HG03039 (cell line): ENCODE measurements at regions not wholly inside any gene's neighbourhood (a gene's known extent, or its start where the extent isn't known, plus 50 kb on each side); places are given as distances from the start of the nearest gene placed in this dataset.

ENCODE experiments used
- ATAC-seq: cut with Tn5 transposase; IDR thresholded peaks from one replicate; pipeline ENCODE4 v1.9.1; 2021; ENCODE audit warnings: mild to moderate bottlenecking, moderate library complexity; ENCODE audit not compliant: unreplicated experiment

- no peak for ATAC-seq
Measured at GRCh38 chr19:28020619-28021258, 1192.2 kb downstream of the UQCRFS1 start.

DNA sequence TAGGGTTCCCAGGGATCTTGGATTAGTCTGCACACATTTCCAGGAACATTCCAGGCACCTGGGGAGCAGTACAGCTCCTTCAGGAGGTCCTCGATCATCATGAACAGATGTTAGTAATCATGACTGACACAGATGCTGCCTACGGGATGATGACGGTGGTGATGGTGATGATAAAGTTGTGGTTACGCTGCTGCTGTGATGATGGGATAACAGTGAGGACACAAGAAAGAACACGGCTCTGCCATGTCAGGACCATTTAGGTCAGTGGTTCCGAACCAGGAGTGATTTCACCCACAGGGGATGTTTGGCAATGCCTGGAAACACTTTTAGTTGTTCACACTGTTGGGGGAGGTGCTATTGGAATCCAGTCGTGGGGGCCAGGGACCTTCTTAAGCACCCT lies 1193.0 kb downstream of the UQCRFS1 start:
- ATAC-seq: no peak

DNA sequence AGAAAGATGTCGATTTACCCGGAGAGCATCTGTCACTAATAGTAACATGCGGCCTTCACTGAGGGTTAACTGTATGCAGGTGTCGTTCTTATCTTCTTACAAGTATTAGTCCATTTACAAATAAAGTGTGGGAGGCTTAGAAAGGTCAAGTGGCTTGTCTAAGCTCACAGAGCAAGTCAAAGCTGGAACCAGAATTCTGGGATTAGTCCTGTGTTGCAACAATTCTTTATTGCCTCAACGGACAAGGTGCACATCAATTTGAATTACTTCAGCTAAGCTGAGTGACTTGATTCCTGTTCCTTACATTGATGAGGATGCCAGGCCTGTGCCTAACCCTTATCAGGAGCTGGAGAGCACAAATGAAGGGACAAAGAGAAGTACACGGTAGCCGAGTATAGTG lies 1193.6 kb downstream of the UQCRFS1 start:
- ATAC-seq: no peak

DNA sequence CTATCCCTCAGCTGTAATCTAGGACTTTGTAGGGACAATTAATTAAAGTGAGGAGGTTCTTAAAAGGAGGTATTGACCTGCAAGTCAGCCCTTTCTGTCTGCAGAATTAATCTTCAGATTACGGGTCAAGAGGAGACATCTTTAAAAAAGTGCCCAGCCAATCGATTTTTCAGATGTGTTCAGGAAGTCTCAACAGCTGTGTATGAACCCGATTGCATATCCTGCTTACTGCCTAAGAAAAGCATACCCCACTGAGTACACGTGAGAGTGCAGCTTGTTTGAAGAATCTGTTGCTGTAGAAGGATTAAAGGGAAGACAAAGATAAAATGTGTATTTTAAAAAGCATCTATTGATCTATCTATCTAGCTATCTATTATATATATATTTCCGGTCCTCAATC lies 1194.5 kb downstream of the UQCRFS1 start:
- ATAC-seq: no peak

DNA sequence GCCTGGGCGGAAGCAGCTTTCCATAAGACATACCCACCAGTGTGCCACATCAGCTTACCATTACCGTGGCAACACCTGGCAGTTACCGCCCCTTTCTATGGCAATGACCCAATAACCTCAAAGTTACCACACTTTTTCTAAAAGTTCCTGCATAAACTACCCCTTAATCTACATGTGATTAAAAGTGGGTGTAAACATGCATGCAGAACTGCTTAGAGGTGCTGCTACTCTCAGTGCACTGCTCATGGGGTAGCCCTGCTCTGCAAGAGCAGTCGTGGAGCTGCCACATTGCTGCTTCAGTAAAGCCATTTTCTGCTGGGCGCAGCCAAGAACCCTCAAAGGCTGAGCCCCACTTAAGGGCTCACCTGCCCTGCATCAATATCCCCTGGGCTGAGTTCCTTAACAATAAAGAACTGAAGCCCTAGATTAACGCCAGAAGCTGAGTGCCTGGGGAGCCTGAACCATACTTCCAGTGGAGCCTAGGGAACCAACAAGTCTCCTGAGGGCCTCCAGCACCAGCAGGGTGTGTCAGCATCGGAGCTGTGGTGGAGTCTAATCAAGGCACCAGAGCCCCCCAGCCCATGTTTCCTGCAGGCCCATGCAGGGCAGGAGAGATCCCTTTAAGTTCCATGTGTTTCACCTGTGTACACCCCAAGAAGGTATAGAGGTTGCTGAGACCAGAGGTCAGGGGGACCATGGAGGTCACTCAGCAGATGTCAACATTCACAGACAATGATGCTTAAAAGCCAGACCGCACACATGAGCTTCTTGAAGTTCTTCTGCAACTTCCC lies 1198.1 kb downstream of the UQCRFS1 start:
- ATAC-seq: no peak

DNA sequence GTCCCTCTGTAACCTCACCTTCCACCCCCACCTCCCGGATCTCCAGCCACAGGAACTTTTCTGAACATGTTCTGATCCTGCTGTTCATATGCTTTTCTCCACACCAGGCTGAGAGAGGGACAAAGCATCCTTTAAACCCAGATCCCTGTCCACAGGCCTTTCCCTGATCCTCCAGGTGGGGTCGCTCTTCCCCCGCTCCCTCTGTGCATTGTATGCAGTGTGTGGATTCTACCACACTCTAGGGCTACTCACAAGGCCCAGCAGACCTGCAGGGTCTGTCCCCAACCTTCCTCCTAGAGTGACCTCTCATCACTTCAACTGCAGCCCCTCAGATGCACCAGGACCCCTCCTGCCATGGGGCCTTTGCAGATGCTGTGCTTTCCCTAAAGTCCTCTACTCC lies 1200.6 kb downstream of the UQCRFS1 start:
- no peak for ATAC-seq

DNA sequence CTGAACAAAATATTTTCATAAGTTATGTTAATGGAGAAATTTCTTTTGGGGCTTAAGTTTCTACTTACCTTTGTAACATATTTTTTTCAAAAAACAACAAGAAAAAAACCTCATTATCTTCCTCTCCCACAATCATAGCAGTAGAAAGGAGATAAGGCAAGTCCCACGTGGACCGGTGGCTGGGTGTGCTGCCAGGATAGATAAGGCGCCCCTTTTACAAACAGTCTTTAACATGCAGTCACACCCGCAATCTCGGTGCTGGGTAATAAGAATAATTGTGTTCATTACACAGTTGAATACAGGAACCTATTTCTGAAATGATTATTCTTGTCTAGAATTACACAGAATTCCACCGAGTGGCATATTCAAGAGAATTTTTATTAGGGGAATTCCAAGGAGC lies 1202.3 kb downstream of the UQCRFS1 start:
- ATAC-seq: no peak

DNA sequence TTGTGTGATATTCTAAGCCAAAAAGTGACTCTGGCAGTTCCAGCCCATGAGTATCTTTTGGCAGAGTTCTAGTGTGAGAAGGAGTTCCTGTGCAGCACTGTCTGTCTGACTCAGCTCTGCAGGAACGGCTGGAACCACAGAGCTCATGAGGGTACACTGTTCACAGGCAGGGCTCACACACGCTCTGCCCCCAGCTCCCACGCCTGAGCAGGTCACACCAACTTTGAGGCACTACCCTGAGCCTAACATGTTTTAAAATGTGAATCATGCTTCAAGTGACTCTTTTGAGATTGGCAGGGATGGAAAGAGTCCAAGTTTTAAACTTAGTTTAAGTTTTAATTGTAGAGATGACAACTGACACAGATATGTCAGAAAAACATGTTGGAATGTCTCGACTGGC lies 1203.3 kb downstream of the UQCRFS1 start:
- no peak for ATAC-seq

DNA sequence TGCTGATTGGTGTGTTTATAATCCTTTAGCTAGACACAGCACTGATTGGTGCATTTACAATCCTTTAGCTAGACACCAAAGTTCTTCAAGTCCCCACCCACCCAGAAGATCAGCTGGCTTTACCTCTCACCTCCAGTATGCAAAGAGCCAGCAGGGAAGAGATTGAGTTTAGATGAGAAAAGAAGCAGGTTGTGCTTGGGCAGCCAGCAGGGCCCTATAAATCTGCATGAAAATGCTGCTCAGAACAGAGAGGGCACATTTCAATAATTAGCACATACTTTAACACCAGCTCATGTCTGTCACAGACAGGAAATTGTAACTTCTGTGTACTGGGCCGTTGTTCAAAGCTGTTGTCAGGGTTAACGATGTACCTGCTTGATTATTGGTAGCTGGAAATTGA lies 1204.3 kb downstream of the UQCRFS1 start:
- no peak for ATAC-seq

- ATAC-seq: no peak
Measured at GRCh38 chr19:28003543-28003942, 1209.4 kb downstream of the UQCRFS1 start.

GRCh38 chr19:27997069-27997468 lies 1215.9 kb downstream of the UQCRFS1 start:
- no peak for ATAC-seq

DNA sequence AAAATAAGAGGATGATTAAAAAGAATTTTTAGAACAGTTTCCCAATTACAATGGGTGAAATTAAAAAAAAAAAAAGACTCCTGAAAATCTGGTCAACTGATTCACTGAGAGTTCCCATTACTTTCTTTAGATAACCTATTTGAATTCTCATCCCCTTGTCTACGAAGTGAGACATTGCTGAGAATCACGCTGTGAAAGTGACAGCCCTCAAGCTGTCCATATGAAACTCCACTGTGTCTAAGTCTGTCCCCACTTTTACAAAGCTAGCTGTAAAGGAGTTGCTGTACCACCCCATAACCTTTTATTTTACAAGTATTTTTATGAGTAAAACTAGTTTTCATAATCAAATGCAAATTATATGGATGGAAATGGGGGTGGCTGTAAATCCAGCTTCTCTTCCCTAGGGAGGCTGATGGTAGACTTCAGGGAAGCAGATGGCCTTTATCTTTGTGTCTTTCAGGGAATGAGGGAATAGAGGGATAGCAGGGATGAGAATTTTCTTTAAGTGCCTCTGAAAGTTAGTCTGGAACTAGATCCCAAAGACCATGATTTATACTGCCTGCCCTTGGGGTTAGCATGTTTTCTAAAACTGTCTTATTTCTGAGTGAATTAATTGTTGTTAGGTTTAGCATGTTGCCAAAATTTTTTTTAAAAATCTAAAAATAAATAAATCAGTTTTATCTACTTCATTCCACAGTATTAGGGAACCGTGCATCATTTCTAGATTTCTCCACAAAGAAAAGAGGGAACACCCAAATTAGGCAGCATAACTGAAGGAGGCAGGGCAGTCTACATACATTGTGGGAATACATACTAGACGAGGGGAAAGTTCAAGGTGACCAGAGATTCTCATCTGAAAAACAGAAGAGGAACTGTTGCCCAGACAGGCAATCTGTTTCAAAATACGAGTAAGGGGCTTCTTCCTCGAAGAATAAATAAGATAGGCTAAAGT lies 1219.1 kb downstream of the UQCRFS1 start:
- ATAC-seq: no peak

DNA sequence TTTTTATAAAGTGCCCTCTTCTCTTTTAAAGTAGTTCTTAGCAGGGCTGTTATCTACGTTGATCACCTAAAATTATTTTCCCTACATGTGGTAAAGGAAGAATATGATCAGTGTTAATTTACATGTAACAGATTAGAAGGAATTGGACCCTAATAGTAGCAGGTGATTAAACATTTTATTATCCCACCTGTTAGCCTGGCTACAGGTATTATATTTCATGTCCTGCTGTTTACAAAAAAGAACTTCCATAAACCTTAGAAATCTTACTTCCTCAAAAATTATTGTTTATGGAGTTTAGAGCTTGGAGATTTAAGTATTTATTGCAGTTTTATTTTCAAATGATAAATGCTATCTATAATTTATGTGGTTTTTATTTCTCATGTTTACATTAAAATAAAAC lies 1226.7 kb downstream of the UQCRFS1 start:
- ATAC-seq: no peak

DNA sequence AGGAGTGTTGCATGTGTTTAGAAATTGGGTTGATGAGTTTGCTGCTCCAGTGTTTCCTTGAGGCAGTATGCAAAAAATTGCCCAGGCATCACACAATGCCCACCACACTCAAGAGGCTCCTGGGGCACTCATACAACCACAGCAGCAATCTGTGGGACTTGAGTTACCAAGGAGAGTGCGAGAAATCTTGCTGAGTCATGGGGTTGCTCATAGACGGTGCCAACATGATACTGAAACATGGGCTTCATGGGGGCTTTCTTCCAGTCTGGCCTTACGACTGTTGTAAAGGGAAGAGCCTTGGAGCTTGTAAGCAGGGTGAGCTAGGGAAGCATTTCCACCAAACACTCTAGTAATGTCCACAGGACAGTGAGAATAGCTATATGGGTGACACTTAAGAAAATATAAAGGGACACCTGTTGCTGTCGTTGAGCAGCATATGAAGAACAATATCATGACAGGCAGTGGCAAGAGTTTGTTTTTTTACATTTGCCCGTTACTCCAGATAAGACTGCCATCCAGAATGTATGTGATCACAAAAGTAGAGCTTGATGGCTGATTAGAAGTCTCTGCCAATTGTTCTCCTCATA lies 1237.4 kb downstream of the UQCRFS1 start:
- ATAC-seq: no peak

DNA sequence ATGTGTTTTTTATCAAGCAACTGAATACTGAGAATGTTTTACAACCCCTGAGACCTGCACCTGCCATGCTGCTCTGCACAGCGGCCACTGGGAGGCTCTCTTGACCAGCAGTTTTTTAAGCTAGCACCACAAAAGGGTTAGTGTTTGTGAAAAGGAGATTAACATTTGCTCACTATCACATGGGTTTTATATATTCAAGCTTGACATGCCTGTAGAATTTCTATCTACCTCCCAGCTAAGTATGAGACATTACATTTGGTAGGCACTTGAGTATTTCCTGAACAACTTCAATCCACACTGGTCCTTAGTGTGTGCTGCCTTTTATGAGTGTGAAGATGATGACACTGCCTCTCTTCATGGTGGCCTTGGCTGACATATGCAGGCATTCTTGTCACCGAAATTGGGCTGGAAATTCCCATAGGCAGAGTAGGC lies 1238.9 kb downstream of the UQCRFS1 start:
- no peak for ATAC-seq

- ATAC-seq: no peak
Measured at GRCh38 chr19:27972291-27973040, 1240.5 kb downstream of the UQCRFS1 start.

DNA sequence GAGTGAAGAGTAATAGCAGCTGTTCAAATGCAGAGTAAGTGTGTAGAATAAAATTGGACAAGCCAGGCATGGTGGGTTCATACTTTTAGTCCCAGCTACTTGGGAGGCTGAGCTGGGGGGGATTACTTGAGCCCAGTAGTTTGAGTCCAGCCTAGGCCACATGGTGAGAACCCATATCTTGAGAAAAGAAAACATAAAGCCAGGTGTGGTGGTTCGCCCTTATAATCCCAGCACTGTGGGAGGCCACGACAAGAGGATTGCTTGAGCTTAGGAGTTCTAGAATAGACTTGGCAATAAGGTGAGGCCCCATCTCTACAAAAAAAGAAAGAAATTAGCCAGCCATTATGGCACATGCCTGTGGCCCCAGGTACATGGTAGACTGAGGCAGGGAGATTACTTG lies 1241.1 kb downstream of the UQCRFS1 start:
- ATAC-seq: no peak

- no peak for ATAC-seq
Measured at GRCh38 chr19:27971071-27971470, 1241.9 kb downstream of the UQCRFS1 start.

DNA sequence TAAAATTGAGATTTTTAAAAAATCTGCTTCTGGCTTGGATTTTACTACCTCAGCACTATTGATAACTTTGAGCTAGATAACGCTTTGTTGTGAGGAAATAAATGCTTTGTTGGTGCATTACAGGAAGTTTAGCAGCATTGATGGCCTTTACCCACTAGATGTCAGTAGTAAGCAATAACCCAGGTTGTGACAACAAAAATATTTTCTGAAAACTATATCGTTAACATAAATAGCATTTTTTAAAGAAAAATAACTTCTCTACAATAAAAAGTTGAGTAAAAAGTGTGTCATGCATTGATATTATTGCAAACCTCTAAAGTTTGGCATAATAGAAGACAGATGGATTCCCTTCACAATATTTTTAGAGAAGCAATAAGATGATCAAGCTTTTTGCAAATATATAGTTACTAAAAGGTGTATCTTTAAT lies 1246.5 kb downstream of the UQCRFS1 start:
- no peak for ATAC-seq

DNA sequence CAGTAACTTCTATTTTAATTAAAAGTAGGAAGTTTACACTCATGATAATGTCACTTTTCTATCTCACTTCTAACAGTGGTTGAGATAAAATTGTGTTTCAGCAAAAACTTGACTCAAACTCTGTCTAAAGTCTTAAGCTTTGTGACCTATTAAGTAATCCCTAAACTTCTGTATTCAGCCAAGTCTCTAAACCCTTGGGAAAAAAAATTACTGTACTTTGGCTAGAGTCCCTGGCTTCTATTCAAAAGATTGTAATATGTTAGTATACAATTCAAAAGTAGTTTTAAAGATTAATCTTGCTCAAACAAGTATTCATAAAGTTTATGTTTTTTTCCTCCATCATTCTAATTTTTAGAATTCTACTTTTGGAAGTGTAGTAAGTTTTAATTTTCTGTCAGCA lies 1248.8 kb downstream of the UQCRFS1 start:
- no peak for ATAC-seq
